GM21786 (cell line): ENCODE measurements at regions not wholly inside any gene's neighbourhood (a gene's known extent, or its start where the extent isn't known, plus 50 kb on each side); places are given as distances from the start of the nearest gene placed in this dataset.
"Not testable (repeated sequence)": the region's sequence is repeated elsewhere in the genome, so short reads cannot be mapped to it uniquely, and the experiment has no call there.

Experiments used
- ATAC-seq: cut with Tn5 transposase; IDR thresholded peaks from one replicate; pipeline ENCODE4 v1.9.1; 2021; ENCODE audit not compliant: unreplicated experiment

DNA sequence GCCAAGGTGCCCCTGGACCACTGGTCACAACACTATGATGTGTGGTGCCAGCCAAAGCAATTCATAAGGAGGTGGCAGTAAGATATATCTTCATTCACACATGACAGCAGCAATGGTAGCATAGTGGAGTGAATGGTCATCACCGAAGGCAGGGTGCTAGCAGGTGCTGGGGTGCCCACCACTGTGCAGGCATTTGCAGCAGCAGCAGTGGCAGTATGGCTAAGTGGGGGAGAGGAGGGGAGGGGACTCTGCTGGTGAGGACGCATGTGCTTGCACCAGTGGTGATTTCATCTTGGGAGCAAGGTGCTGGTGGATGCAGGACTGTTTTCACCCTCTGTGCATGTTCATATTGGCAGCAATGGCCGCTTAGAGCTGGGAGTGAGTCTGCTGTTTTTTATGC lies 419.1 kb upstream of the KLHL4 start:
- ATAC-seq, result no peak

GRCh38 chrX:87105131-87105530 lies 412.5 kb upstream of the KLHL4 start:
- no peak for ATAC-seq

- ATAC-seq, result no peak
Measured at GRCh38 chrX:87110142-87110541, 407.5 kb upstream of the KLHL4 start.

DNA sequence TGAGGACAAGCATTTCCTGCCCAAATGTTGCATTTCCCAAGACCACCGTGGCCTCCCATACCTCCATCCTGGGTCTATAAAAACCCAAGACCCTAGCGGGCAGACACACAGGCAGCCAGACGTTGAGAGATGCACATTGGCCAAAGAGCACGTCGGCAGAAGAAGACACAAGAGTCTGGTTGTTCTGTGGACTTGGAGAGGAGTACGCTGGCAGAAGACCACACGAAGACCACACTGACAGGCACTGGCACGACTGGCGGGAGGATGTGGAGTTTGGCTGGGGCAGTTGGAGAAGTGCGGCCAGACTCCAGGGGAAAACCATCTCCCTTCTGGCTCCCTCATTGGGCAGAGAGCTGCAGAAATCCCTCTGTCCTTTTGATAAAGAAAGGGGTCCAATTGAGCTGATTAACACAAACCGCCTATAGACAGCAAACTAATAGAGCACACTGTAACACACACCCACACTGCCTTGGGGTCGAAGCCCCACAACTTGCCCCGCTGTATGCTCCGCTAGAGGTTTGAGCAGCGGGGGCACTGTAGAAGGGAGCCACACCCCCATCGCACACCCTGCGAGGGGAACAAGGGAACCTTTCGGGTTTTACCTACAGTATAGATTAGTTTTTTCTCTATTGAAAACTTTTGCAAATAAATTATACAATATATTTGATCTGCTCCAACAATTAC lies 376.7 kb upstream of the KLHL4 start:
- no peak for ATAC-seq

DNA sequence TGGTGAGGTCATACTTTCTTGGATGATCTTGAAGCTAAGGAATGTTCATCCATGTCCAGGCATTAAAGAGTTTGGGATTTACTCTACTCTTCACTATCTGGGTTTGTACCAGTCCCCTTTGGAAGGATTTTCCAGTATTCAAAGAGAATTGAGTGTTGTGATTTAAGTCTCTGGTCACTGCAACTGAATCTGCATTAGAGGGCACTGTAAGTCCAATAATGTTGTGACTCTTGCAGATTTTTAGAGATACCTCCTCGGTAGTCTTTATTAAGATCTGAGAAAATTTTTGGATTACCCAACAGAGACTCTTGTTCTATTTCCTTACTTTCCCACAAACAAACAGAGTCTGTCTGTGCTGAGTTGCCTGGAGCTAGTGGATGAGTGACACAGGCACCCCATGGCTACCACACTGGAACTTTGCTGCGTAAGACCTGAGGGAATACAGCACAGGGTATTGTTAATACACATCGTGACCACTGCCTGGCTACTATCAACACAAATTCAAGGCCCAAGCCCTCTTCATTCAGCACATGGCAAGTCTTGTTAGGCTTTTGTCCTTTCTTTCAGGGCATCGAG lies 357.1 kb upstream of the KLHL4 start:
- ATAC-seq, result no peak

DNA sequence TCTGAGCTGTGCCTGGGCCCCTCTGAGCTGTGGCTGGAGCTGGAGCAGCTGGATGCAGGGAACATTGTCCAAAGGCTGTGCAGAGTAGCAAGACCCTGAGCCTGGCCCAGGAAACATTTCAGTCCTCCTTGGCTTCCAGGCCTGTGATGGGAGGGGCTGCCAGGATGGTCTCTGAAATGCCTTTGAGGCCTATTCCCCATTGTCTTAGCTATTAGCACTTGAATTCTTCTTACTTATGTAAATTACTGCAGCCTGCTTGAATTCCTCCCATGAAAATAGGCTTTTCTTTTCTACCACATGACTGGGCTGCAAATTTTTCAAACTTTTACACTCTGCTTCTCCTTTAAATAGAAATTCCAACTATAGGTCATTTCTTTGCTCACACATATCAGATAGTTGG lies 349.8 kb upstream of the KLHL4 start:
- ATAC-seq, result no peak

- ATAC-seq, result not testable (repeated sequence)
Measured at GRCh38 chrX:87178009-87178408, 339.6 kb upstream of the KLHL4 start.
